OCI-LY1 (cell line): ENCODE measurements at regions not wholly inside any gene's neighbourhood (a gene's known extent, or its start where the extent isn't known, plus 50 kb on each side); places are given as distances from the start of the nearest gene placed in this dataset.

Experiments used
- EZH2 ChIP-seq: fragments of 200-600 bp; sonication (generic), shearing (Covaris generic); IDR thresholded peaks from 2 replicates; pipeline ENCODE4 v1.8.0; 2017; ENCODE audit warnings: borderline replicate concordance, mixed run types, mild to moderate bottlenecking, antibody characterized with exemption, low read length, moderate library complexity, mixed read lengths
- TF ChIP-seq, protein P1 (sequence below): fragments of 200-600 bp; sonication (generic), shearing (Covaris generic); IDR thresholded peaks from 2 replicates; pipeline ENCODE4 v1.5.1; 2017; ENCODE audit warnings: mild to moderate bottlenecking, antibody characterized with exemption, low read length, moderate library complexity, mixed read lengths

DNA sequence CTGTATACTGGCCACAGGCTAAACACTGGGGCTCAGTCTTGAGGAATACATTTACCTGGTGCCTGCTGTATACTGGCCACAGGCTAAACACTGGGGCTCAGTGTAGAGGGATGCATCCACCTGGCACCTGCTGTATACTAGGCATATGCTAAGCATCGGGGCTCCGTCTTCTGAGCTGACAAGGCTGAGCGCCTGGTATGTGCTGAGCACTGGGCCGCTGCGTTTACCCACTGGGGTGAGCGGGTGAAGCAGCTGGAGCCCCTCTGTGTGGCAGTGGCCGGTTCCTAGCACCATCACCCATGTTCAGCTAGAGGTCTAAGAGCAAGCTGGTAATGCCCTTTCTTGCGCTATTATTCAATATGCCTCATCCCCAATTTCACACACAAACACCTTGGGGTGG, 93.4 kb downstream of the ADRA2C start:
- TF ChIP-seq, protein P1, sequence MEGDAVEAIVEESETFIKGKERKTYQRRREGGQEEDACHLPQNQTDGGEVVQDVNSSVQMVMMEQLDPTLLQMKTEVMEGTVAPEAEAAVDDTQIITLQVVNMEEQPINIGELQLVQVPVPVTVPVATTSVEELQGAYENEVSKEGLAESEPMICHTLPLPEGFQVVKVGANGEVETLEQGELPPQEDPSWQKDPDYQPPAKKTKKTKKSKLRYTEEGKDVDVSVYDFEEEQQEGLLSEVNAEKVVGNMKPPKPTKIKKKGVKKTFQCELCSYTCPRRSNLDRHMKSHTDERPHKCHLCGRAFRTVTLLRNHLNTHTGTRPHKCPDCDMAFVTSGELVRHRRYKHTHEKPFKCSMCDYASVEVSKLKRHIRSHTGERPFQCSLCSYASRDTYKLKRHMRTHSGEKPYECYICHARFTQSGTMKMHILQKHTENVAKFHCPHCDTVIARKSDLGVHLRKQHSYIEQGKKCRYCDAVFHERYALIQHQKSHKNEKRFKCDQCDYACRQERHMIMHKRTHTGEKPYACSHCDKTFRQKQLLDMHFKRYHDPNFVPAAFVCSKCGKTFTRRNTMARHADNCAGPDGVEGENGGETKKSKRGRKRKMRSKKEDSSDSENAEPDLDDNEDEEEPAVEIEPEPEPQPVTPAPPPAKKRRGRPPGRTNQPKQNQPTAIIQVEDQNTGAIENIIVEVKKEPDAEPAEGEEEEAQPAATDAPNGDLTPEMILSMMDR = no peak
- no peak for TF ChIP-seq EZH2
